HG03457 (cell line): ENCODE measurements at regions not wholly inside any gene's neighbourhood (a gene's known extent, or its start where the extent isn't known, plus 50 kb on each side); places are given as distances from the start of the nearest gene placed in this dataset.
"Not testable (repeated sequence)": the region's sequence is repeated elsewhere in the genome, so short reads cannot be mapped to it uniquely, and the experiment has no call there.

ENCODE experiments used
- ATAC-seq: cut with Tn5 transposase; IDR thresholded peaks from one replicate; pipeline ENCODE4 v1.9.1; 2021; ENCODE audit warnings: moderate number of reproducible peaks; ENCODE audit not compliant: unreplicated experiment

DNA sequence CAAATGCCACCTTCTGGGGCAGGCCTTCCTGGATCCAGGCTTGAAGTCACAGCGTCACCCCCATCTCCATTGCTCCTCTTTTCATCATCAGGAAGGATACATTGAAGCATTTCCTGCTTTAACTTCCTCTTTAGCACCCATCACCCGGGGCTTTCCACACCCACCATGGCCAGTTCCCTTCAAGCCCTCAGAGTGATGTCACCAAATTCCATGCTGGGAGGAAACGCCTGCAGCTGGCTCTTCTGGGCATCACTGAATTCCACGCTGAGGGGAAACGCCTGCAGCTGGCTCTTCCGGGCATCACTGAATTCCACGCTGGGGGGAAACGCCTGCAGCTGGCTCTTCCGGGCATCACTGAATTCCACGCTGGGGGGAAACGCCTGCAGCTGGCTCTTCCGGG lies 354.6 kb downstream of the SMOC2 start:
- ATAC-seq, result not testable (repeated sequence)

- ATAC-seq, result no peak
These were observed 353.5 kb downstream of the SMOC2 start for GRCh38 chr6:168794491-168794890.

DNA sequence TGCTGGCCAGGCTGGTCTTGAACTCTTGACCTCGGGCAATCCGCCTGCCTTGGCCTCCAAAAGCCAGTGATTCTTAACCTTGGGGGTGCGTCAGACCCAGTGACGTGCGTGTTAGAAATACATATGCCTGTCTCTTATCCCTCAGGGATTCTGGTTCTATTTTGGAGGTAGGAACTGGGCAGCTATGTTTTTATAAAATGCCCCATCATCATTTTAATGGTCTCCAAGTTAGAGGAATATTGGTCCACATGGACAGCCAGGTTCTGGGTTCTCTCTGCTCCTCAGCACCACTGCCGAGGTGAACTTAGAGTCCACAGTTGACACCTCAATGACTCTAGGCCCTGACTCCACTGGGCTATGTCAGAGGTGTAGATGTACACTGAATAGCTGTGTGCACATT lies 352.7 kb downstream of the SMOC2 start:
- no peak for ATAC-seq

GRCh38 chr6:168791917-168792316 lies 350.9 kb downstream of the SMOC2 start:
- no peak for ATAC-seq

- ATAC-seq, result no peak
These were observed 348.7 kb downstream of the SMOC2 start for GRCh38 chr6:168789699-168790098.

DNA sequence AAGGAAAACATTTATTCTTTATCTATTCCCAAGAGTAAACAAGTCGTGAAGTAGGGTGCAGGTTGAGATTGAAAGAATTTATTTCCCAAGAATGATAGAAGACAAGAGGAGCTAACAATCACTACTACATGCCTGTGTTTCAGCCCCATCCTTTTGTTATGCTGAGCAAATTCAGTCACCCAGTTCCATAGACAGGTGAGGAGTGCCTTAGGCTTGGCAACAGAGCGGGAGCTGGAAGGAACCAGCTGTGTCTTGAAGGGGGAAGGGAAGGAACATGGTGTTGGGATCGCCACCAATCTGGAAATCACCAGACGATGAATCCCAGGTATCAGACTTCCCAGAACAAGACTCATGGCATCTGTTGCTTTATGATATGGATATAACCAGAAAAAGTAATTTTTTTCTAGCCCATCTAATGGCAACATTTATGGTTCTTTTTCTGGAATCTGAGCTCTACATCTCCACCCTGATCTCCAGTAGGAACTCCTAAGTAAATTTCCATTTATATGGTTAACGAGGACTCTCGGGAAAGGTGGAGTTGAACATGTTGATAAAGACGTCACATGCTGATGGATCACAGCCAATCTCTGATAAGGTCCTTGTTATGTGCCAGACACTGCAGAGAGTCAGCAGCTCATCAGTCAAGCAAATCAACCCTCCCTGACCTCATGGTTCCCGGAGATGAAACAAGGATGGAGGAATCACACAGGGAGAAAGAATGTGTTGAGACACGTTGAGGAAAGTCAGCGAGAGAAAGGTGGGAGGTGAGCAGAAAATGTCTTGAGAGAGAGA lies 344.9 kb downstream of the SMOC2 start:
- ATAC-seq, result no peak

GRCh38 chr6:168784426-168784825 lies 343.4 kb downstream of the SMOC2 start:
- ATAC-seq, result no peak

- no peak for ATAC-seq
These were observed 342.7 kb downstream of the SMOC2 start for GRCh38 chr6:168783720-168784119.

GRCh38 chr6:168782187-168782751 lies 341.3 kb downstream of the SMOC2 start:
- no peak for ATAC-seq

DNA sequence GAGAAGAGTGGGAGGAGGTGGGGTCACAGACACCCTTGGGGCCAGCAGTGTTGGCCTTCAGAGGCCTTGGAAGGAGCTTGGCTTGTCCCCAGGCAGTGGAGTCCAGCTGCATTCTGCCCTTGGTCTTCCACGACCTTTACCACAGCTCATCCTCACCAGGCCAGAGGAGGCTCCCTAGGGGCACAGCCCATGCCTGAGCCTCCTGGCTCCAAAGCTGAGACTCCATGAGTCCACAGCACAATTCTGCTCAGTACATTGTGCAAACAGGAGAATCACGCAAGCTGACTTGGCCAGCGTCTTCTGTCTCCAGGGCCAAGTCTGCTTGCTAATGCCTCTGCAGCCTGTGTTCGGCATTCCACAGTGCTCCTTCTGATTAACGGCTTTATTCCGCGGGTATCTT lies 337.2 kb downstream of the SMOC2 start:
- ATAC-seq, result no peak

DNA sequence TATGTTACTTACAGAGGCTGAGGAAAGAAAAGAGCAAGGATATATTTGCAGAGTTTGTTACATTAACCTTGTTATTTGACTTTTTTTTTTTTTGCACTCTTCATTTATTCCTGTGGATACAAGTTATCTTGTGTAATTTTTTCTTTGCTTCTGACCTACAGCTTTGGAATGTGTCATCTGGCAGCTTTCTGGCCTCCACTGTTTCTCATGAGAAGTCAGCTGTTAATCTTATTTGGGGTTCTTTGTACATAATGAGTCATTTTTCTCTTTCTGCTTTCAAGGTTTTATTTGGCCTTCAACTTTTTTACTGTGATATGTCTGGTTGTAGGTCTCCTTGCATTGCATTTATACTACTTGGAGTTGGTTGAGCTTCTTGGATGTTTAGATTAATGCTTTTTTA lies 333.4 kb downstream of the SMOC2 start:
- no peak for ATAC-seq

DNA sequence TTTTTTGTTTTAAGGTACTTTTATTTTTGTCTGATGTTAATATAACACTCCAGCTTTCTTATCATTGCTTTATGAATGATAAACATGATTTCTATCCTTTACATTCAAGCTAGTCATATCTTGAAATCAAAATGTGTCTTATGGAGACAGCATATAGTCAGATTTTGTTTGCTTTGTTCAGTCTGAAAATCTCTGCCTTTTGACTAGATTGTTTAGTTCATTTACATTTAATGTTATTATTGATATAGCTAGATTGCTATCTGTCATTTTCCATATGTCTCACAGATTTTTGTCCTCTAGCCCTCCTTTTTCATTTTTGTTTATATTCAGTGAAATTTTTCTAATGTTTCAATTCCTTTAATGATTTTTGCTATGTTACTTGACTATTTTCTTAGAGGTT lies 332.8 kb downstream of the SMOC2 start:
- no peak for ATAC-seq

- ATAC-seq, result no peak
These were observed 324.8 kb downstream of the SMOC2 start for GRCh38 chr6:168765752-168766151.

DNA sequence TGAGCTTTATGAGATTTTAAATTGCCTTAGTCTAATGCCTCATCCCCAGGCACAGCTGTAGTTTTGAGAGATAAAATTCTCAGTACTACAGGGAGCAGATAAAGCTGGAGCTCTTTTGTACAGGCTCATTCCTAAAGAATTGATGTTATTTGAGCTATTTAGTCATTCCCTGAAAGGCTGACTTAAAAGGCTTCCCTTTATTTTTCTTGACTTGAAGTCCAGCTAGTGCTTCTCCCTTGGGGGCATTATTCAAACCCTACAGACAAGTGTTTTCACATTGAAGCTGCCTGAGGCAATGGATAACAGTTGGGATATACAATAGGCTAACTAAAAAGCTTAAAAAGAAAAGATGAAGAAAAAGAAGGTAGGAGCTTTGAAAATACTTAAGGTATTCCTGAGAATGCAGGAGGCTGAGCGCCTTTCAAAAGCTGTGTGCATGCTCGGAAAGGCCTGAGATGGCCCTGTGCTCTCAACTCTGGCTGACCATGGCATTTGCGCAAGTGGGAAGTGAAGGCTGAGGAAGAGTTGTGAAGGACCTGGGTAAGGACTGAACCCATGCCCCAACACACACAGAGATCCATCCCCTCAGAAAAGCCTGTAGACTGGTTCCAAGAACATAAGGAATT lies 315.1 kb downstream of the SMOC2 start:
- no peak for ATAC-seq

DNA sequence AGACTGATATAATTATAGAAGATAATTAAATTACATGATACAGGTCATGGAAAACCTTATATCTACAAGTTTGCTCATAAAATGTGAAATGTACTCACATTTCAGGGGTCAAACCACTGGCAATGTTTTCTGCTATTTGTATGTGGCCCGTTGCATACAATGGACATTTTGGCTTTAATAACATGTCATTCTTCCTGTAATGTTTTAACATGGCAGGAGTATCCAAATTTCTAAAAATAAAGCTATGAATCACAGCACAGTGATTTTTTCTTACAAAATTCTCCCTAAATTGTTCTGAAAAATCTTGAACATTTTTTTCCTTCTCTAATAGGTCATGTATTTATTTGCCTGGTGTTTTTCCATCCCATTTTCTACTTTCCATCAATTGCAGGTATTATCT lies 305.7 kb downstream of the SMOC2 start:
- no peak for ATAC-seq

- ATAC-seq, result no peak
These were observed 305.0 kb downstream of the SMOC2 start for GRCh38 chr6:168746013-168746412.

GRCh38 chr6:168744861-168745260 lies 303.9 kb downstream of the SMOC2 start:
- no peak for ATAC-seq

GRCh38 chr6:168741942-168742782 lies 301.2 kb downstream of the SMOC2 start:
- ATAC-seq, result no peak

DNA sequence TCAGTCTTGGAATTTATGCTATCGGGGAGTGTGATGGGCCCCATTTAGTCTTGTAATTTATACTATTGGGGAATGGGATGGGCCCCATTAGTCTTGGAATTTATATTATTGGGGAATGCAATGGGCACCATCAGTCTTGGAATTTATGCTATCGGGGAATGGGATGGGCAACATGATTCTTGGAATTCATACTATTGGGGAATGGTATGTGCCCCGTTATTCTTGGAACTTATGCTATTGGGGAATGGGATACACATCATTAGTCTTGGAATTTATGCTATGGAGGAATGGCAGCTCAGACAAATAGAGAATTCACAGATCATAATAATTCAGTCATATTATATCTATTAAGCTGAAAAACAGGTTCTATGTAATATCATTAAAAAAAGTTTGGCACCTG lies 300.3 kb downstream of the SMOC2 start:
- no peak for ATAC-seq

DNA sequence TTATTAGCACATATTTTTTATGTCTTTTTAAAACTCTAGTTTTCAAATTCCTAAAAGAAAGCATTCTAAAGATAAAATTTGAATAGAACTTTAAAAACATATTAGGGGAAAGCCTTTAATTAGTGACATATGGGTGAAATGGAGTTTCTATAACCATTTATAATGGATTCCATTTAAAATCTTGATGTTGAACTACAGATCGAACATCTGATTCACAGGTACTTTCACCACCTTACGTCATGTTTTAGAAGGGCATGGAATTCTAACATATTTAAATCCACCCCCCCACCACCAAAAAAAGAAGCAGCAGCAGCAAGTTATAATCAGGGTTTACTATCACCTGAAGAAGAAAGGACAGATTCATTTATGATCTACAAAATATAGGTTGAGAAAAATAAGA lies 298.4 kb downstream of the SMOC2 start:
- ATAC-seq, result no peak

DNA sequence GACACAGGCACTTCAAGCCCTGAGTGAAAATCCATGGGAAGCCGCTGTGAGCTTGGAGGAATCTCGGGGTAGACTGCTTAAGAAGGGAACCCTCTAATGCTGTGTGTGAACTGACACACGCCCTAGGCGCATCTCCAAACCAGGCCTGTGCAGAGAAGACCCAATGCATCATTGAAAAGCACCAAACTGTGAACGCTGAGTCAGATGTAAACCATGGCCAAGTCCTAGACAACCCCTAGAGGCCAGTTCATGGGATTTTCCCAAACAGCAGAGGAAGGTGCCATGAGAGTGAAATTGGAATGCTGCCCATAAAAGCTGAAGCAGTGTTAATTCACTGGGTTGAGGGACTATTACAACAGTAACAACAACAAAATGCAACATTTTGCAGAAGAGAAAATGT lies 296.5 kb downstream of the SMOC2 start:
- ATAC-seq, result no peak
